NCI-H345 treated with DMSO at 0.1 percent for 48 hours (cell line): ENCODE measurements at regions not wholly inside any gene's neighbourhood (a gene's known extent, or its start where the extent isn't known, plus 50 kb on each side); places are given as distances from the start of the nearest gene placed in this dataset.
"Not testable (repeated sequence)": the region's sequence is repeated elsewhere in the genome, so short reads cannot be mapped to it uniquely, and the experiment has no call there.

Experiments
- DNase-seq: peaks from one replicate; lab custom pipeline; 2025; ENCODE audit not compliant: unreplicated experiment; lab: John Stamatoyannopoulos, UW

DNA sequence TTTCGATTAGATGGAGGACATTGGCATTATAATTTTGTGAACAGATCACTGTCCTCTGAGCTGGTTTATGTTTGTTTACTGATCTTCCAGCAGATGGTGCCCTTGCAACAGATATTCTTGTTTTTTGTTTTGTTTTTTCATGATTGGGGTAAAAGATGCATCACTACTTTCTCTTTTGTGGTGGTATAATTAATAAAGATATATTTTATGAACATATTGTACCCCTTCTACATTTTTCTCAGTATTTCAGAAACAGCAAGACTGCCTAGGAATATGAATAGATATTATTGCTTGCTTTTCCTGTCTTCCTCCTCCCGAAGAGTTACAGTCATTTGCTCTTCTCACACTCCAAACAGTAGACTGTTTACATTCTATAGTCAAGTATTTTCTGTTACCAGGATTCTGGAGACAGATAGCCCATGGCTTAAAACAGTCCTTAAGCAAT, 905.2 kb downstream of the TRAM1L1 start:
- DNase-seq = peak; percentile 25

- DNase-seq = not testable (repeated sequence)
These were observed 934.0 kb downstream of the TRAM1L1 start for GRCh38 chr4:116151371-116151770.

DNA sequence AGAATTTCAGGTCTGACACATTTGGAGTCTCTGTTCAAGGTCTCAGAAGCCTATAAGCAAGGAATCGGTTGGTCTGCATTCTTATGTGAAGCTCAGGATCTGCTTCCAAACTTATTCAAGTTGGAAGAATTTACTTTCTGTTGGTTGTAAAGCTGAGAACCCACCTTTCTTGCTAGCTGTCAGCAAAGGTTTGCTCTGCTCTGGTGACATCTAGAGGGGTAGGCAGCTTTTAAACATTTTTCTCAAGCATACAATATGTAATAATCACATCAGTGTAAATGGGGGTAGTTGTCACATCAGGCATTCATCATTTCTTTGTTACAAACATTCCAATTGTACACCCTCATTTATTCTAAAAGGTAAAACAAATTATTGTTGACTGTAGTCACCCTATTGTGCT, 935.2 kb downstream of the TRAM1L1 start:
- DNase-seq = no peak

GRCh38 chr4:116143198-116143597, 942.2 kb downstream of the TRAM1L1 start:
- DNase-seq = no peak

DNA sequence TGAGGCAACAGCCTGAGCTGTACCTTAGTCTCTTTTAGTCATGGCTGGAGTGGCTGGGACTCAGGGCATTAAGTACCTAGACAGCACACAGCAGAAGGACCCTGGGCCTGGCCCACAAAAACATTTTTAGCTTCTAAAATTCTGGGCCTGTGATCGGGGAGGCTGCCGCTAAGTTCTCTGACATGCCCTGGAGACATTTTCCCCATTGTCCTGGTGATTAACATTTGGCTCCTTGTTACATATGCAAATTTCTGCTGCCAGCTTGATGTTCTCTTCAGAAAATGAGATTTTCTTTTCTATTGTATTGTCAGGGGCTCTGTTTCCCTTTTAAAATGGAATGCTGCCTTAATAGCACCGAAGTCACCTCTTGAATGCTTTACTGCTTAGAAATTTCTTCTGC, 952.4 kb downstream of the TRAM1L1 start:
- no peak for DNase-seq

- no peak for DNase-seq
These were observed 958.6 kb downstream of the TRAM1L1 start for GRCh38 chr4:116126794-116127193.

- DNase-seq = peak; percentile 2
These were observed 963.3 kb downstream of the TRAM1L1 start for GRCh38 chr4:116122124-116122523.

GRCh38 chr4:116118221-116118620, 967.2 kb downstream of the TRAM1L1 start:
- DNase-seq = peak; percentile 8

DNA sequence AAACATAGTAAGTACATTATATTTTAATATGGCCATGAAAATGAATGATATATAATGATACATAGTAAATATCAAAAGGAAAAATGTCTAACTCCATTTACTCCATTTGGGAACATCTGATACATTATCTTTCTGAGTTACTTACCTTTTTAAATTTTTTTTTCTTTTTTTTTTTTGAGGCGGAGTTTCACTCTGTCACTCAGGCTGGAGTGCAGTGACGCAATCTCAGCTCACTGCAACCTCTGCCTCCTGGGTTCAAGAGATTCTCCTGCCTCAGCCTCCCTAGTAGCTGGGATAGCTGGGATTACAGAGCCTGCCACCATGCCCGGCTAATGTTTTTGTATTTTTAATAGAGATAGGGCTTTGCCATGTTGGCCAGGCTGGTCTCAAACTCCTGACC, 972.5 kb downstream of the TRAM1L1 start:
- not testable (repeated sequence) for DNase-seq

DNA sequence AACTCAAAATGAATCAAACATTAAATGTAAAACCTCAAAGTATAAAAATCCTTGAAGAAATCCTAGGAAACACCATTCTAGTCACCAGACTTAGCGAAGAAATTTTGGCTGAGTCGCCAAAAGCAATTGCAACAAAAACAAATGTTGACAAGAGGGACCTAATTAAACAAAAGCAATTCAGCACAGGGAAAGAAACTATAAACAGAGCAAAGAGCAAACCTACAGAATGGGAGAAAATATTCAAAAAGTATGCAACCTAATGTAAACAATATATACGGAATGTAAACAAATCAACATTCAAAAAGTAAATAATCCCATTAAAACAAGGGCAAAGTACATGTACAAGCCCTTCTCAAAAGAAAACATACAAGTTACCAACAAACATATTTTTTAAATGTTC, 974.7 kb downstream of the TRAM1L1 start:
- no peak for DNase-seq

DNA sequence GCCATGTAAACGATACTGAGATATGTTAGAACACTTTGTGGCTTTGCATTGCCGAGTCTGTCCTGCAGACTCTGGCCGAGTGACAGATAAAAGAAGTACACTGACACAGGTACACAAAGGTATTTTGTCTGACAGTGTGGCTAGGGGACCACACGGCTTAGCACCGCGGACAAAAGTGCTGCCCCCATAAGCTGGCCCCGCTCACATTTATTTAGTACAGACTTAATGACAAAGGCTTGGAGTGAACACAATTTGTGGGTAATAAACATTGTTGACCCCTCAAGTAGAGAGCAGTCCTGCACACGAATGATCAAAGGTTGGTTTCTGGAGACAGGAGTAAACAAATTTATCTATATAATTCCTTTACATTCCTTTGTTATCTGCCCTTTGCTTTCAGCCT, 976.8 kb downstream of the TRAM1L1 start:
- DNase-seq = no peak

- DNase-seq = no peak
These were observed 984.1 kb downstream of the TRAM1L1 start for GRCh38 chr4:116101321-116101720.

- DNase-seq = no peak
These were observed 985.8 kb downstream of the TRAM1L1 start for GRCh38 chr4:116099596-116099995.

GRCh38 chr4:116097353-116097752, 983.9 kb upstream of the NDST4 start:
- DNase-seq = not testable (repeated sequence)

GRCh38 chr4:116092961-116093360, 979.5 kb upstream of the NDST4 start:
- DNase-seq = no peak

DNA sequence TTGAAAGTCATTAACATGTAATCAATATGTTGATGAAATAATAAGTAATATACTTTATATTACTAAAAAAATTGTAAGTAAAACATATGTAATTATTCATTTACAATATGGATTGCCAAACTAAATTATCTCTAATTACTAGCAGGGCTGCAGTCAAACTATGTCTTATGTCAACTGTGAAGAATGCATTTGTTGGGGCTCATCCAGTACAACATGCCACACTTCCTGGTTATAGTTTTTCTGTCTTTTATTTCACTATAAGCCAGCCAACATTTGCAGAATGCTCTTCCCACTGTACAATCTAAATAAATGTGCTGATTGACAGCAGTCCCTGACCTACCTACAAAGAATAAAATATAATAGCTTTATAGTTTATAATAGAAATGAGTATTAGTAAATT, 975.4 kb upstream of the NDST4 start:
- no peak for DNase-seq

DNA sequence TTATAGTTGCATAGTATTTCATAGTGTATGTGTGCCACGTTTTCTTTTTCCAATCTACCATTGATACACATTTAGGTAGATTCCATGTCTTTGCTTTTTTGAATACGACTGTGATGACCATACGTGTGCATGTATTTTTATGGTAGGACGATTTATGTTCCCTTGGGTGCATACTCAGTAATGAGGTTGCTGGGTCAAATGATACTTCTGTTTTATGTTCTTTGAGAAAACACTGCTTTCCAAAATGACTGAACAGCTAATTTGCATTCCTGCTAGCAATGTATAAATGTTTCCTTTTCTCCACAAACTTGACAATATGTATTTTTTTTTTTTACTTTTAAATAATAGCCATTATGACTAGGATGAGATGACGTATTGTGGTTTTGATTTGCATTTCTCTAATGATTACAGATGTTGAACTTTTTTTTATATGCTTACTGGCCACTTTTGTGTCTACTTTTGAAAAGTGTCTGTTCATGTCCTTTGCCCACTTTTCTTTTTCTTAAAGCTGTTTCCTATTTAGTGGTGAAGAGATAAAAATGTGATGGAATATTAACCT, 969.5 kb upstream of the NDST4 start:
- DNase-seq = no peak

DNA sequence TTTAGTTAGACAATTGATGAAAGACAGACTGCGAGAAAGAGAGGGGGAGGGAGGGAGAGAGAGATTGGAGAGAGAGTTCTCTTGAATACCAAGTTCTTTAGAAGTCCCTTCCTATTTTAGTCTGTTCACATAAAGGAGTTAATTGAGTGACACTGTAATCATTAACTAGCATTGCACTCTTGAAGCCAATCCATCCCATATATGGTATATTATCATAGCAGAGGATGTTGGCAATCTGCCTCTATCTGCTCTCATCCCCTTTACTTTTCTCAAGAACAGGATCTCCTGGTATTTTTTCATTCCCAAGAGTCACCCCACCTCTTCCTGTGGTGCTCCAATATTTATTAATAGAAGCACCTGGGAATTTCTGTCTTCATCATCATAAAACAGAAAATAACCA, 959.6 kb upstream of the NDST4 start:
- DNase-seq = no peak

DNA sequence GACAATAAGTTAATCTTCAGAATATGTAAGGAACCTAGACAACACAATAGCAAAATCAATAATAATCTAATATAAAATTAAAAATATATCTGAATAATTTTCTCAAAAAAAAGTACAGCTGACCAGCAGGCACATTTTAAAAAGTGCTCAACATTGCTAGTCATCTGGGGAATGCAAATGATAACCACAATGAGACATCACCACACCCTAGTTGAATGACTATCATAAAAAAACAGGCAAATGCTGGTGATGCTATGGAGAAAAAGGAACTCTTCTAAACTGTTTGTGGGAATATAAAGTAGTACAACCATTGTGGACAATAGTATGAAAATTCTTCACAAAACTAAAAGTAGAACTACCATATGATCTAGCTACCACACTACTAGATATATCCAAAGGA, 956.9 kb upstream of the NDST4 start:
- no peak for DNase-seq

DNA sequence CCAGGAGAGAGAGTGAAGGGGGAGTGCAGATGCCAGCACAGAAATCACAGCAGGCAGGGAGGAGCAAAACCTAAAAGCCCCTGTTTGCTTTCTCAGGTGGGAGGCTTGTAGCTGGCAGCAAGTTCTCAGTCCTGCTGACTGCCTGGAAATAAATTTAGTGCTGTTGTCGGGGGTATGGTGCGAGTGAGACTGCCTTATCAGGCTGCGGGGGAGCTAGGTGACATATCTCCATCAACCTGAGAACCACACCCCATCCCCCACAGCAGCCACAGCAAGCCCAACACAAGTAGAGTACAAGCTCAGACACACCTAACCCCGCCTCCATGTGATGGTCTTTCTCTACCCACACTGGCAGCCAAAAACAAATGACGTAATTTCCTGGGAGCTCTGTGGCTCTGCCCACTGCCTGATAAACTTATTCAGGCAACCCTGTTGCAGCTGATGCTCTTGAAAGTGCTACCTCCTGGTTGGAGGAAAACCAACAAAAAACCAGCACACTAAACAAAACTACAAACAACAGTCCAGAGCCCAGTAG, 953.4 kb upstream of the NDST4 start:
- DNase-seq = no peak

GRCh38 chr4:116064331-116064730, 950.9 kb upstream of the NDST4 start:
- DNase-seq = no peak

DNA sequence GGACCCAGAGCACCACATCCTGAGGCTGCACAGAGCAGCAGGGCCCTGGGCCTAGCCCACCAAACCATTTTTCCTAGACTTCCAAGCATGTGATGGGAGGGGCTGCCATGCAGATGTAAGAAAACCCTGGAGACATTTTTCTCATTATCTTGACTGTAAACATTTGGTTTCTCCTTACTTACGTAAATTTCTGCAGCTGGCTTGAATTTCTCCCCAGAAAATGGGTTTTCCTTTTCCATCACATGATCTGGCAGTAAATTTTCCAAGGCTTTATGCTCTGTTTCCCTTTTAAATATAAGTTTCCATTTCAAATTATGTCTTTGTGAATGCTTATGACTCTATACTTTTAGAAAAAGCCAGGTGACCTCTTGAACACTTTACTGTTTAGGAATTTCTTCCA, 945.9 kb upstream of the NDST4 start:
- no peak for DNase-seq

GRCh38 chr4:116058129-116058528, 944.7 kb upstream of the NDST4 start:
- no peak for DNase-seq
